ENCODE measurements at regions not wholly inside any gene's neighbourhood (a gene's known extent, or its start where the extent isn't known, plus 50 kb on each side); places are given as distances from the start of the nearest gene placed in this dataset.

DNA sequence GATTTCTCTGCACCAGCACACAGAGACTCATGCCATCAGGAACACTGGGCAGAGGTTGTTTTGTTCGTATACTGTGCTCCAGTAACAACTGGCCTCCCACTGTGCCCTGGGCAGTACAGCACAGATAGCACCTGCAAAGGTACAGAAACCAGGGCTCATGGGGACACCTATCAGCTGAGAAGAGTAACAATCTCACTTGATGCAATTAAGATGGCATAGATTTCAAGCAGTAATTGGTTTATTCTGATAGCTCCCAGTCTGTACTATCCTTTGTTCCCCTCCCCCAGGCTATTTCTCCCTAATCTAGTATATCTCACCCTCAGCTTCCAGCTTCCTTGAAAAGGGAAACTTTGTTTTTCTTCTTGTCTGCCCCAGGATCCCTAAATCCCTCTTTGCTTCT, 343.9 kb upstream of the MMADHC start:
- Histone ChIP-seq H3K4me1 (ENCODE audit: control insufficient read depth in 1 of 2, insufficient read depth in 2 of 2, low read length in 2 of 2) (no peaks in the 10 kb centered on the region), H3K27me3 (ENCODE audit: insufficient read depth, low read length) (no peaks in the 10 kb centered on the region), H3K9me3 (ENCODE audit: control insufficient read depth in 1 of 2, insufficient read depth in 1 of 2, low read depth in 1 of 2, low read length in 2 of 2) (no peaks in the 10 kb centered on the region), H3K79me2 (ENCODE audit: insufficient read depth, low read length) (no peaks in the 10 kb centered on the region), H4K20me1 (ENCODE audit: insufficient read depth) (no peaks in the 10 kb centered on the region), H3K9me2 (ENCODE audit: insufficient read depth) (no peaks in the 10 kb centered on the region), H3K27ac (ENCODE audit: low read depth, low read length) (no peak overlapping the region), H2AFZ (ENCODE audit: low read depth, low read length, poor library complexity, severe bottlenecking) (no peak overlapping the region), H3K36me3 (ENCODE audit: control insufficient read depth in 1 of 2, insufficient read depth in 2 of 2, low read length in 2 of 2) (no peaks in the 10 kb centered on the region), H3K4me3 (replicated peaks in 1 of 2; ENCODE audit: low read depth in 1 of 2, low read length in 2 of 2) (no peak overlapping the region), H3K4me2 (ENCODE audit: low read length) (no peak overlapping the region), H3K9ac (ENCODE audit: low read length) (no peak overlapping the region)
- ChIA-PET RAD21 (ENCODE audit: low non-redundant PET in 1 of 2, low total read pairs in 2 of 2, uncharacterized antibody in 2 of 2, unreplicated experiment in 2 of 2) (no interaction called here), POLR2A (no interaction called here), CTCF (no interaction called here)
- BruUV-seq (replicated peaks) = no TSS peak
- ATAC-seq (no peak), DNase-seq (ENCODE audit: low read depth, low spot score) (no peak)
- no peak for TF ChIP-seq TCF7L2 (IDR thresholded peaks at IDR 0.05; ENCODE audit: borderline replicate concordance, extremely low read depth, insufficient read depth, insufficient read length)
- TF ChIP-seq, protein P1, sequence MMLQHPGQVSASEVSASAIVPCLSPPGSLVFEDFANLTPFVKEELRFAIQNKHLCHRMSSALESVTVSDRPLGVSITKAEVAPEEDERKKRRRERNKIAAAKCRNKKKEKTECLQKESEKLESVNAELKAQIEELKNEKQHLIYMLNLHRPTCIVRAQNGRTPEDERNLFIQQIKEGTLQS (IDR thresholded peaks at IDR 0.05) = no peak
- TF ChIP-seq, protein P2, sequence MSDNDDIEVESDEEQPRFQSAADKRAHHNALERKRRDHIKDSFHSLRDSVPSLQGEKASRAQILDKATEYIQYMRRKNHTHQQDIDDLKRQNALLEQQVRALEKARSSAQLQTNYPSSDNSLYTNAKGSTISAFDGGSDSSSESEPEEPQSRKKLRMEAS (IDR thresholded peaks at IDR 0.05) = no peak
- no peak for TF ChIP-seq CEBPB (IDR thresholded peaks at IDR 0.05; ENCODE audit: low read depth)
- no peak for TF ChIP-seq POLR2A (IDR thresholded peaks at IDR 0.05; ENCODE audit: borderline replicate concordance, extremely low read depth, insufficient read depth, insufficient read length)
- no peak for TF ChIP-seq JUND (IDR thresholded peaks at IDR 0.05)
- no peak for TF ChIP-seq YY1 (IDR thresholded peaks at IDR 0.05; ENCODE audit: extremely low read depth, insufficient replicate concordance, low read depth, low read length)
- TF ChIP-seq ZNF274 (IDR thresholded peaks at IDR 0.05; ENCODE audit: low read depth, low read length) = no peak
- TF ChIP-seq FOSL1 (IDR thresholded peaks at IDR 0.05; ENCODE audit: low read depth) = no peak
- TF ChIP-seq EZH2 (IDR thresholded peaks at IDR 0.05) = no peak
- TF ChIP-seq, protein P3, sequence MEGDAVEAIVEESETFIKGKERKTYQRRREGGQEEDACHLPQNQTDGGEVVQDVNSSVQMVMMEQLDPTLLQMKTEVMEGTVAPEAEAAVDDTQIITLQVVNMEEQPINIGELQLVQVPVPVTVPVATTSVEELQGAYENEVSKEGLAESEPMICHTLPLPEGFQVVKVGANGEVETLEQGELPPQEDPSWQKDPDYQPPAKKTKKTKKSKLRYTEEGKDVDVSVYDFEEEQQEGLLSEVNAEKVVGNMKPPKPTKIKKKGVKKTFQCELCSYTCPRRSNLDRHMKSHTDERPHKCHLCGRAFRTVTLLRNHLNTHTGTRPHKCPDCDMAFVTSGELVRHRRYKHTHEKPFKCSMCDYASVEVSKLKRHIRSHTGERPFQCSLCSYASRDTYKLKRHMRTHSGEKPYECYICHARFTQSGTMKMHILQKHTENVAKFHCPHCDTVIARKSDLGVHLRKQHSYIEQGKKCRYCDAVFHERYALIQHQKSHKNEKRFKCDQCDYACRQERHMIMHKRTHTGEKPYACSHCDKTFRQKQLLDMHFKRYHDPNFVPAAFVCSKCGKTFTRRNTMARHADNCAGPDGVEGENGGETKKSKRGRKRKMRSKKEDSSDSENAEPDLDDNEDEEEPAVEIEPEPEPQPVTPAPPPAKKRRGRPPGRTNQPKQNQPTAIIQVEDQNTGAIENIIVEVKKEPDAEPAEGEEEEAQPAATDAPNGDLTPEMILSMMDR (IDR thresholded peaks at IDR 0.05 in 2 of 3, conservative IDR thresholded peaks at IDR 0.05 in 1 of 3; ENCODE audit: borderline replicate concordance in 1 of 3, insufficient read depth in 1 of 3, low read depth in 2 of 3, low read length in 2 of 3) = no peak
- TF ChIP-seq, protein P4, sequence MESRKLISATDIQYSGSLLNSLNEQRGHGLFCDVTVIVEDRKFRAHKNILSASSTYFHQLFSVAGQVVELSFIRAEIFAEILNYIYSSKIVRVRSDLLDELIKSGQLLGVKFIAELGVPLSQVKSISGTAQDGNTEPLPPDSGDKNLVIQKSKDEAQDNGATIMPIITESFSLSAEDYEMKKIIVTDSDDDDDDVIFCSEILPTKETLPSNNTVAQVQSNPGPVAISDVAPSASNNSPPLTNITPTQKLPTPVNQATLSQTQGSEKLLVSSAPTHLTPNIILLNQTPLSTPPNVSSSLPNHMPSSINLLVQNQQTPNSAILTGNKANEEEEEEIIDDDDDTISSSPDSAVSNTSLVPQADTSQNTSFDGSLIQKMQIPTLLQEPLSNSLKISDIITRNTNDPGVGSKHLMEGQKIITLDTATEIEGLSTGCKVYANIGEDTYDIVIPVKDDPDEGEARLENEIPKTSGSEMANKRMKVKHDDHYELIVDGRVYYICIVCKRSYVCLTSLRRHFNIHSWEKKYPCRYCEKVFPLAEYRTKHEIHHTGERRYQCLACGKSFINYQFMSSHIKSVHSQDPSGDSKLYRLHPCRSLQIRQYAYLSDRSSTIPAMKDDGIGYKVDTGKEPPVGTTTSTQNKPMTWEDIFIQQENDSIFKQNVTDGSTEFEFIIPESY (IDR thresholded peaks at IDR 0.05; ENCODE audit: extremely low read depth, insufficient replicate concordance, low read length) = no peak
- TF ChIP-seq CBX3 (IDR thresholded peaks at IDR 0.05; ENCODE audit: low read depth) = no peak
- TF ChIP-seq SRF (IDR thresholded peaks at IDR 0.05; ENCODE audit: low read depth) = no peak
- TF ChIP-seq EZH2phosphoT487 (IDR thresholded peaks at IDR 0.05; ENCODE audit: borderline replicate concordance) = no peak
- no peak for TF ChIP-seq ZFX (IDR thresholded peaks at IDR 0.05)
- TF ChIP-seq SP1 (IDR thresholded peaks at IDR 0.05; ENCODE audit: low read depth) = no peak
- TF ChIP-seq EGR1 (IDR thresholded peaks at IDR 0.05; ENCODE audit: low read depth) = no peak
- TF ChIP-seq RAD21 (IDR thresholded peaks at IDR 0.05; ENCODE audit: low read depth) = no peak
- intact Hi-C loops (cut with micrococcal nuclease) = no loop called here
